Tibial nerve (tissue), 4 donors: ENCODE measurements at regions not wholly inside any gene's neighbourhood (a gene's known extent, or its start where the extent isn't known, plus 50 kb on each side); places are given as distances from the start of the nearest gene placed in this dataset.

Experiments used
- EP300 ChIP-seq, 2 donors: sonication (generic); formaldehyde crosslinking; IDR thresholded peaks; one replicate each; pipeline ENCODE4 v1.6.1; 2017; ENCODE audit warnings: antibody characterized with exemption in 2 of 2, mild to moderate bottlenecking in 1 of 2
- POLR2A ChIP-seq, 2 donors: fragments of 450-650 bp; IDR thresholded peaks; one replicate each; pipeline ENCODE4 v1.6.1; 2017; ENCODE audit warnings: antibody characterized with exemption in 2 of 2, mild to moderate bottlenecking in 2 of 2, moderate library complexity in 2 of 2
- TF ChIP-seq, protein P1 (sequence below), 5 experiments: fragments of 200-600 bp in 3 of 5; fragments of 450-650 bp in 2 of 5; sonication (generic) in 3 of 5; IDR thresholded peaks; one replicate each; pipeline ENCODE4 v1.5.1; 2016 to 2019; ENCODE audit warnings: antibody characterized with exemption in 5 of 5, mild to moderate bottlenecking in 3 of 5, moderate library complexity in 2 of 5

- TF ChIP-seq, protein P1, sequence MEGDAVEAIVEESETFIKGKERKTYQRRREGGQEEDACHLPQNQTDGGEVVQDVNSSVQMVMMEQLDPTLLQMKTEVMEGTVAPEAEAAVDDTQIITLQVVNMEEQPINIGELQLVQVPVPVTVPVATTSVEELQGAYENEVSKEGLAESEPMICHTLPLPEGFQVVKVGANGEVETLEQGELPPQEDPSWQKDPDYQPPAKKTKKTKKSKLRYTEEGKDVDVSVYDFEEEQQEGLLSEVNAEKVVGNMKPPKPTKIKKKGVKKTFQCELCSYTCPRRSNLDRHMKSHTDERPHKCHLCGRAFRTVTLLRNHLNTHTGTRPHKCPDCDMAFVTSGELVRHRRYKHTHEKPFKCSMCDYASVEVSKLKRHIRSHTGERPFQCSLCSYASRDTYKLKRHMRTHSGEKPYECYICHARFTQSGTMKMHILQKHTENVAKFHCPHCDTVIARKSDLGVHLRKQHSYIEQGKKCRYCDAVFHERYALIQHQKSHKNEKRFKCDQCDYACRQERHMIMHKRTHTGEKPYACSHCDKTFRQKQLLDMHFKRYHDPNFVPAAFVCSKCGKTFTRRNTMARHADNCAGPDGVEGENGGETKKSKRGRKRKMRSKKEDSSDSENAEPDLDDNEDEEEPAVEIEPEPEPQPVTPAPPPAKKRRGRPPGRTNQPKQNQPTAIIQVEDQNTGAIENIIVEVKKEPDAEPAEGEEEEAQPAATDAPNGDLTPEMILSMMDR (IDR thresholded peaks at IDR 0.05): no peak
- TF ChIP-seq POLR2A (IDR thresholded peaks at IDR 0.05) (no peak), EP300 (IDR thresholded peaks at IDR 0.05) (no peak)
These were observed 500.7 kb downstream of the ZNF674 start for GRCh38 chrX:46044486-46044885.
